Bronchial epithelial cell (primary cell): ENCODE measurements at regions not wholly inside any gene's neighbourhood (a gene's known extent, or its start where the extent isn't known, plus 50 kb on each side); places are given as distances from the start of the nearest gene placed in this dataset.

ENCODE experiments used
- DNase-seq: peaks from one replicate; pipeline ENCODE4 v3.0.0-alpha.2; 2010; ENCODE audit warnings: low read depth
- FAIRE-seq: peaks from 2 replicates; lab custom pipeline; 2011; peaks lifted over from hg19 to GRCh38; lab: Jason Lieb, UNC
- H3K27me3 ChIP-seq: 2 replicates; pipeline ENCODE4 v1.5.1; 2011; ENCODE audit warnings: low read length; ENCODE audit not compliant: control insufficient read depth, insufficient read depth
- H3K36me3 ChIP-seq: 2 replicates; pipeline ENCODE4 v1.5.1; 2011; ENCODE audit warnings: low read length; ENCODE audit not compliant: control insufficient read depth, insufficient read depth
- H3K4me3 ChIP-seq: 2 replicates; pipeline ENCODE4 v1.5.1; 2011; ENCODE audit warnings: mild to moderate bottlenecking, low read depth, low read length, control low read depth
- CTCF ChIP-seq: IDR thresholded peaks from 2 replicates; pipeline ENCODE4 v1.5.1; 2011; ENCODE audit warnings: mild to moderate bottlenecking, moderate library complexity, low read length, control low read depth, inconsistent platforms; ENCODE audit not compliant: insufficient read depth, severe bottlenecking

DNA sequence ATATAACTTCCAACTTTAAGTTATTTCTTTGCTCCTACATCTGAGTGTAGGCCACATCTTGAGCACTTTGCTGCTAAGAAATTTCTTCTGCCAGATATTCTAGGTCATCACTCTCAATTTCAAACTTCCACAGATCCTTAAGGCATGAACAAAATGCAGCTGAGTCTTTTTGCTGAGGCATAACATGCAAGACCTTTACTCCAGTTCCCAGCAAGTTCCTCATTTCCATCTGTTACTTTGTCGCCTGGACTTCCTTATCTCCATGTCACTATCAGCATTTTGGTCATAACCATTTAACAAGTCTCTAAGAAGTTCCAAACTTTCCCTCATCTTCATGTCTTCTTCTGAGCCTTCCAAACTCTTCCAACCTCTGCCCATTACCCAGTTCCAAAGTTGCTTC is 1077.3 kb upstream of the TMEFF2 start:
- TF ChIP-seq CTCF: no peak
- no peak for DNase-seq
- Histone ChIP-seq H3K36me3 (no peaks in the 10 kb centered on the region), H3K27me3 (no peaks in the 10 kb centered on the region), H3K4me3 (no peak overlapping the region)
- no peak for FAIRE-seq

- DNase-seq: no peak
- FAIRE-seq: no peak
These were observed 1076.1 kb upstream of the TMEFF2 start for GRCh38 chr2:193270816-193271215.

GRCh38 chr2:193267496-193268002 is 1072.8 kb upstream of the TMEFF2 start:
- no peak overlapping the region for H3K4me3 ChIP-seq
- no peaks in the 10 kb centered on the region for H3K27me3 ChIP-seq
- no peaks in the 10 kb centered on the region for H3K36me3 ChIP-seq
- DNase-seq (no peak), FAIRE-seq (no peak)
- no peak for TF ChIP-seq CTCF

More at GRCh38 chr2:193270816-193271215, 1076.1 kb upstream of the TMEFF2 start:
- no peak for TF ChIP-seq CTCF
- Histone ChIP-seq H3K27me3 (no peaks in the 10 kb centered on the region), H3K36me3 (no peaks in the 10 kb centered on the region), H3K4me3 (no peak overlapping the region)

GRCh38 chr2:193253014-193253530 is 1058.3 kb upstream of the TMEFF2 start:
- TF ChIP-seq CTCF: no peak
- H3K36me3 ChIP-seq: no peaks in the 10 kb centered on the region
- H3K4me3 ChIP-seq: no peak overlapping the region
- no peak for DNase-seq
- FAIRE-seq: no peak
- H3K27me3 ChIP-seq: no peaks in the 10 kb centered on the region

GRCh38 chr2:193251909-193252308 is 1057.2 kb upstream of the TMEFF2 start:
- no peak for FAIRE-seq
- no peak for TF ChIP-seq CTCF

DNA sequence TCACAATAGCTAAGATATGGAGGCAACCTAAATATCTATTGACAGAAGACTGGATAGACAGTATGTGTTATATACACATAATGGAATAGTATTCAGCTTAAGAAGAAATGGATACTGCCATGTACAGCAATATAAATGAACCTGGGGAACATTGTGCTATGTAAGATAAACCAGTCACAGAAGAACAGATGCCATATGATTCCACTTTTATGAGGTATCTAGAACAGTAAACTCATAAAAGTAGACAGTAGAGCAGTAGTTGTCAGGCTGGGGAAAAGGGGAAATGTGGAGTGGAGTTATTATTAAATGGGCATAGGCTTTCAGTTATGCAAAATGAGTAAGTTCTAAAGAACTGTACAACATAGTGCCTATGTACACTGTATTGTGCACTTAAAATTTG is 1055.7 kb upstream of the TMEFF2 start:
- TF ChIP-seq CTCF: no peak
- FAIRE-seq (no peak), DNase-seq (no peak)
- H3K4me3 ChIP-seq: no peak overlapping the region
- H3K27me3 ChIP-seq: no peaks in the 10 kb centered on the region
- H3K36me3 ChIP-seq: no peaks in the 10 kb centered on the region

More at GRCh38 chr2:193251909-193252308, 1057.2 kb upstream of the TMEFF2 start:
- Histone ChIP-seq H3K36me3 (no peaks in the 10 kb centered on the region), H3K4me3 (no peak overlapping the region), H3K27me3 (no peaks in the 10 kb centered on the region)
- no peak for DNase-seq
